ENCODE measurements at regions not wholly inside any gene's neighbourhood (a gene's known extent, or its start where the extent isn't known, plus 50 kb on each side); places are given as distances from the start of the nearest gene placed in this dataset.

- TF ChIP-seq, protein P1, sequence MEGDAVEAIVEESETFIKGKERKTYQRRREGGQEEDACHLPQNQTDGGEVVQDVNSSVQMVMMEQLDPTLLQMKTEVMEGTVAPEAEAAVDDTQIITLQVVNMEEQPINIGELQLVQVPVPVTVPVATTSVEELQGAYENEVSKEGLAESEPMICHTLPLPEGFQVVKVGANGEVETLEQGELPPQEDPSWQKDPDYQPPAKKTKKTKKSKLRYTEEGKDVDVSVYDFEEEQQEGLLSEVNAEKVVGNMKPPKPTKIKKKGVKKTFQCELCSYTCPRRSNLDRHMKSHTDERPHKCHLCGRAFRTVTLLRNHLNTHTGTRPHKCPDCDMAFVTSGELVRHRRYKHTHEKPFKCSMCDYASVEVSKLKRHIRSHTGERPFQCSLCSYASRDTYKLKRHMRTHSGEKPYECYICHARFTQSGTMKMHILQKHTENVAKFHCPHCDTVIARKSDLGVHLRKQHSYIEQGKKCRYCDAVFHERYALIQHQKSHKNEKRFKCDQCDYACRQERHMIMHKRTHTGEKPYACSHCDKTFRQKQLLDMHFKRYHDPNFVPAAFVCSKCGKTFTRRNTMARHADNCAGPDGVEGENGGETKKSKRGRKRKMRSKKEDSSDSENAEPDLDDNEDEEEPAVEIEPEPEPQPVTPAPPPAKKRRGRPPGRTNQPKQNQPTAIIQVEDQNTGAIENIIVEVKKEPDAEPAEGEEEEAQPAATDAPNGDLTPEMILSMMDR (IDR thresholded peaks at IDR 0.05; ENCODE audit: control insufficient read depth, extremely low read depth, insufficient read depth), result no peak
- DNase-seq (ENCODE audit: low read depth), result no peak
- no peak overlapping the region for H3K4me3 ChIP-seq (ENCODE audit: low read depth, low read length)
Observed at GRCh38 chr4:147137280-147137679, 191.6 kb upstream of the TTC29 start.

- no peak overlapping the region for H3K4me3 ChIP-seq (ENCODE audit: low read depth, low read length)
- TF ChIP-seq, protein P1 (IDR thresholded peaks at IDR 0.05; ENCODE audit: control insufficient read depth, extremely low read depth, insufficient read depth), result no peak
- no peak for DNase-seq (ENCODE audit: low read depth)
Observed at GRCh38 chr4:147138171-147138570, 192.5 kb upstream of the TTC29 start.

DNA sequence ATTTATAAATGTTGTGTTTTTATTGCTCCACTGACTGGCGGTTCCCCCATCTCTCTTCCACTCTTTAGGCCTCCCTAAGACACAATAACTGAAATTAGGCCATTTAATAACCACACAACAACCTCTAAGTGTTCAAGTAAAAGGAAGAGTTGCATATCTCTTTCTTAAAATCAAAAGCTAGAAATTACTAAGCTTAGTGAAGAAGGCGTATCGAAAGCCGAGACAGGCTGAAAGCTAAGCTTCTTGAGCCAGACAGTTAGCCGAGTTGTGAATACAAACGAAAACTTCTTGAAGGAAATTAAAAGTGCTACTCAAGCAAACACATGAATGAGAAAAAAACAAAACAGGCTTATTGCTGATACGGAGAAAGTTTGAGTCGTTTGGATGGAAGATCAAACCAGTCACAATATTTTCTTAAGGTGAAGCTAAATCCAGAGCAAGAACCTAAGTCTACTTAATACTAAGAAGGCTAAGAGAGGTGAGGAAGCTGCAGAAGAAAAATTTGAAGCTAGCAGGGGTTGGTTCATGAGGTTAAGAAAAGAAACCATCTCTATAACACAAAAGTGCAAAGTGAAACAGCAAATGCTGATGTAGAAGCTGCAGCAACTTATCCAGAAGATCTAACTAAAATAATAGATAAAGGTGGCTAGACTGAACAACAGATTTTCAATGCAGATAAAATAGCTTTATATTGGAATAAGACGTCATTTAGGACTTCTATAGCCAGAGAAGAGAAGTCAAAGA, 194.0 kb upstream of the TTC29 start:
- TF ChIP-seq, protein P1 (IDR thresholded peaks at IDR 0.05; ENCODE audit: control insufficient read depth, extremely low read depth, insufficient read depth), result no peak
- H3K4me3 ChIP-seq (ENCODE audit: low read depth, low read length), result no peak overlapping the region
- DNase-seq (ENCODE audit: low read depth), result no peak

- TF ChIP-seq, protein P1 (IDR thresholded peaks at IDR 0.05; ENCODE audit: control insufficient read depth, extremely low read depth, insufficient read depth), result no peak
- no peak for DNase-seq (ENCODE audit: low read depth)
- H3K4me3 ChIP-seq (ENCODE audit: low read depth, low read length), result no peak overlapping the region
Observed at GRCh38 chr4:147151763-147152162, 206.1 kb upstream of the TTC29 start.

DNA sequence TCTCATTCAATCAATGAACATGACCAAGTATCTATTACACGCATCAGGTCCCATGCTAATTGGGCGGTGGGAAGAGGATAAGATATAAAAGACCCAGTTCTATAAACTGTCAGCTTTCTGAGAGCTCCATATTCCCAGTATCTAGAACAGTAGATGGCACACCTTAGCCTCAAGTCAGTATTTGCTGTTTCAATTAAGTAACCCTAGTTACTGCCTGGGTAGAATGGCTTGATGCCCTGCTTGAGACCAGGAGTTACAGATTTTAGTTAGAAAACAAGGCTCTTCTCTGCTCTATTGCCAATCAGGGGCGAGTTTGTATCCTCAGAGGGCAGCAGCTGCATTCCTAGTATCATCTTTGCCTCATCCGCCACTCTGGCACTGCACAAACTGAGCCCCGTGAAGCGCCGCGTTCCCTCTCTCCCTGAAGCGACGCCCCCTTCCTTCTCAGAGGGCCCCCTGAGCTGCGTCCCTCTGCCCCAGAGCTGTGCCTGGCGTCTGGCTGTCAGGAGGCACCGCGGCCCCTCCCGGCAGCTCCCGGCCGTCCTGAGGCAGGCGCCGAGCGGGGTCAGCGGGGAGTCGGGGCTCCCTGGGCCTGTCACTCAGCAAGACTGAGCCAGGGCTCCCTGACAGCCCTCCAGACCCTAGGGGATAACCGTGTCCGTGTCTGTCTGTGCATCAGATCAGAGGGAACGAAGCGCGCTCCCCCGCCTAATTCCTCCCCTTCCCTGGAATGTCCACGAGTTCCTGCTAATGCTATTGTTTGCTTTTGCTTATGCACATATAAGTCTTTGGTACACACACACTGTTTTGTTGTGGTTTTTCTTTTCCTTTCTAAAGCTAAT, 212.4 kb upstream of the TTC29 start:
- peak overlapping the region; percentile 42 for H3K4me3 ChIP-seq (ENCODE audit: low read depth, low read length)
- peak; percentile 59 for DNase-seq (ENCODE audit: low read depth)
- TF ChIP-seq, protein P1 (IDR thresholded peaks at IDR 0.05; ENCODE audit: control insufficient read depth, extremely low read depth, insufficient read depth), result peak; percentile 45

- peak; percentile 56 for DNase-seq (ENCODE audit: low read depth)
- TF ChIP-seq, protein P1 (IDR thresholded peaks at IDR 0.05; ENCODE audit: control insufficient read depth, extremely low read depth, insufficient read depth), result peak; percentile 82
- H3K4me3 ChIP-seq (ENCODE audit: low read depth, low read length), result no peak overlapping the region
Observed at GRCh38 chr4:147160908-147161513, 215.3 kb upstream of the TTC29 start.

Measured in LNCaP clone FGC (cell line).